GM10248 (cell line): ENCODE measurements at regions not wholly inside any gene's neighbourhood (a gene's known extent, or its start where the extent isn't known, plus 50 kb on each side); places are given as distances from the start of the nearest gene placed in this dataset.

ENCODE experiments used
- CTCF ChIA-PET: fragments of 300-600 bp; sonication (Branson Sonifier 250); formaldehyde crosslinking; extraction: SDS; loops from one replicate; lab custom pipeline; 2021; ENCODE audit warnings: antibody characterized with exemption; lab: Yijun Ruan, JAX
- POLR2A ChIA-PET: fragments of 350-650 bp; sonication (Branson Sonifier 250); formaldehyde crosslinking; extraction: SDS; loops from one replicate; lab custom pipeline; 2020; ENCODE audit warnings: antibody characterized with exemption; lab: Yijun Ruan, JAX
- DNase-seq: peaks from one replicate; pipeline ENCODE4 v3.0.0; 2012; ENCODE audit errors: extremely low spot score
- TF ChIP-seq, protein P1 (sequence below): IDR thresholded peaks from 2 replicates; pipeline ENCODE4 v1.5.1; 2012; ENCODE audit warnings: mild to moderate bottlenecking, low read depth; ENCODE audit errors: extremely low read depth, missing control alignments, control extremely low read depth

DNA sequence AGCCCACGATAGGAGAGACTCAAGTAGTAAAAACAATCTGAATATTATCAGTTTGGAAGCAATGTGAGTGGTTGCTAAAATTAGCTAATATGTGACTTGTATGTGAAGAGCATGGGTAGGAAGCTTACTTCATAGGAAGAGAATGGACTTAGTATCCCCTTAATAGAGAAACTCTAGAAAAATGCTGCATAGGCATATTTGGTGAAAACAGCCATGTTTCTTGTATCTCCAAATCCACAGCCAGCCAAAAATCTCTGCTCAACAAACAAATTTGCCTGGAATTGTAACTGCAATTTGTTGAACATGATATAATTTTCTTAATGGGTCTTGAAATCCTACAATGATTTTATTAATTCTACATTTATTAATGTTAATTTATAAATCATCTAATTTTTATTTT, 1252.9 kb upstream of the TMEM132C start:
- ChIA-PET POLR2A (no interaction called here), CTCF (no interaction called here)
- TF ChIP-seq, protein P1, sequence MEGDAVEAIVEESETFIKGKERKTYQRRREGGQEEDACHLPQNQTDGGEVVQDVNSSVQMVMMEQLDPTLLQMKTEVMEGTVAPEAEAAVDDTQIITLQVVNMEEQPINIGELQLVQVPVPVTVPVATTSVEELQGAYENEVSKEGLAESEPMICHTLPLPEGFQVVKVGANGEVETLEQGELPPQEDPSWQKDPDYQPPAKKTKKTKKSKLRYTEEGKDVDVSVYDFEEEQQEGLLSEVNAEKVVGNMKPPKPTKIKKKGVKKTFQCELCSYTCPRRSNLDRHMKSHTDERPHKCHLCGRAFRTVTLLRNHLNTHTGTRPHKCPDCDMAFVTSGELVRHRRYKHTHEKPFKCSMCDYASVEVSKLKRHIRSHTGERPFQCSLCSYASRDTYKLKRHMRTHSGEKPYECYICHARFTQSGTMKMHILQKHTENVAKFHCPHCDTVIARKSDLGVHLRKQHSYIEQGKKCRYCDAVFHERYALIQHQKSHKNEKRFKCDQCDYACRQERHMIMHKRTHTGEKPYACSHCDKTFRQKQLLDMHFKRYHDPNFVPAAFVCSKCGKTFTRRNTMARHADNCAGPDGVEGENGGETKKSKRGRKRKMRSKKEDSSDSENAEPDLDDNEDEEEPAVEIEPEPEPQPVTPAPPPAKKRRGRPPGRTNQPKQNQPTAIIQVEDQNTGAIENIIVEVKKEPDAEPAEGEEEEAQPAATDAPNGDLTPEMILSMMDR = no peak
- no peak for DNase-seq

DNA sequence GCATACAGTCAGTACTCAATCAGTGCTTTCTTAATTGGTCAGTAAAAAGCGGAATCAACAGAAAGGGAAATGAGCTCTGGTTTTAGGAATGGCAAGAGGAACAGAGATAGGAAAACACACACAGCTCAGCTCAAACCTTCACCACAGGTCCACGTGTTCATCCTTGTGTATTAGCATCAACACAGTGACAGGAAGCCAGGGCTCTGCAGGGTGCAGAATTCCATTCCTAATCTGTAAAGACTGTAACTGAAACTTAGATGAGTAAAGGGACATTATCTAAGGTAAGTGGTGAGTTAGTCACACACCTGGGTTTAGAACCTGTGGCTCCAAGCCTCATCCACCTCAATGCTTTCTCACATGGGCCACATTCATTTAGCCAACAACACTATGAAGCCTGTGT, 1242.2 kb upstream of the TMEM132C start:
- TF ChIP-seq, protein P1 = no peak
- ChIA-PET POLR2A (no interaction called here), CTCF (interaction anchor here (1.9 kb wide), 1 partner anchor 8 kb away, joined by 6 read pairs; no protein-coding TSS in a partner anchor)
- no peak for DNase-seq

DNA sequence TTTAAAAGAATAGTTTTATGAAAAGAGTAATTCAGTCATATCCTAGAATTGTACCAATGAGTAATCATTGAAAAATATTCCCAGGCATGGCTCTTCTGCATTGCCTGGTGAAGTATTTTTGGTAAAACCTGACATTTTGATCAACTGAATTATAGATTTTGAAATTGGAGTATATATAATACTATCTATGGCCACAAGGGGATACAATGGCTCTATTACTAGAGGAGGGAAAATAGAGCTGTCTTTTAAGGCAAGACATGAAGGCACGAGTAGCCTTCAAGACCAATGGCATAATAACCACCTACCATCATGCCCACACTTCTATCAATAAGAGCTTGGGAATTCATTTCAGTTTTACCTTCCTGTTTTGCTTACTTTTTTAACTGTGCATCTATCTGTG, 1241.4 kb upstream of the TMEM132C start:
- no peak for DNase-seq
- ChIA-PET CTCF (interaction anchor here (1.9 kb wide), 1 partner anchor 9 kb away, joined by 6 read pairs; no protein-coding TSS in a partner anchor), POLR2A (no interaction called here)
- TF ChIP-seq, protein P1 = no peak

GRCh38 chr12:127035011-127035879, 1231.7 kb upstream of the TMEM132C start:
- TF ChIP-seq, protein P1 = no peak
- POLR2A ChIA-PET = no interaction called here
- DNase-seq = no peak
- CTCF ChIA-PET = no interaction called here

DNA sequence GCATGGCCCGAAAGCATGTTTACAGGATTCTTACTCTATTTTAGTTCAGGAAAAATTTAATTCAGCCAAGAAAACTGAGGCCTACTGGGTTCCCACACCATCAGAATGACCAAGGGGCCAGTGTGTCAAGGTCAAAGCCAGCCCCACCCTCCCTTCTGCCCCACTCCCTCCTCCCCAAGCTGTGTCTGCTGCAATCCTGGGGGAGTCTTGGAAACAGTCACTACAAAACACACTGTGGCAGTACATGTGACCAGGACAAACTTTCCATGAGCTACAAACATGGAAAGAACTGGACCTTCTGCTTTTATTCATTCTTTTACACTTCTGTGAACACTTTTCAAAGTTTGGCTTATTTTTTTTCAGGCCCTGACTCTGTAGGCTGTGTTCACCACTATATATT, 1228.8 kb upstream of the TMEM132C start:
- CTCF ChIA-PET = no interaction called here
- TF ChIP-seq, protein P1 = no peak
- no peak for DNase-seq
- POLR2A ChIA-PET = no interaction called here

- no peak for DNase-seq
- TF ChIP-seq, protein P1 = no peak
- CTCF ChIA-PET = no interaction called here
- POLR2A ChIA-PET = no interaction called here
These were observed 1228.2 kb upstream of the TMEM132C start for GRCh38 chr12:127038761-127039160.
